Pancreas (tissue), 10 donors: ENCODE measurements at regions not wholly inside any gene's neighbourhood (a gene's known extent, or its start where the extent isn't known, plus 50 kb on each side); places are given as distances from the start of the nearest gene placed in this dataset.
"Not testable (repeated sequence)": the region's sequence is repeated elsewhere in the genome, so short reads cannot be mapped to it uniquely, and the experiment has no call there.

Experiments used
- ATAC-seq, 4 donors: fragments of 200-7000 bp; cut with Tn5 transposase; one replicate each; pipeline versions ENCODE4 v1.8.0 to v1.9.1; 2020; ENCODE audit warnings: mild to moderate bottlenecking in 4 of 4, moderate library complexity in 4 of 4
- DNase-seq, 6 donors: peaks; one replicate each; pipeline ENCODE4 v3.0.0-alpha.2; 2020
- FAIRE-seq: peaks from 2 replicates; lab custom pipeline; 2012; peaks lifted over from hg19 to GRCh38; lab: Jason Lieb, UNC
- H3K27ac ChIP-seq, 4 donors: fragments of 200-600 bp; sonication (generic); 1 replicate in 3 of 4; 2 replicates in 1 of 4; pipeline versions ENCODE4 v1.5.0 to v1.8.0; 2020
- H3K27me3 ChIP-seq, 4 donors: fragments of 200-600 bp; one replicate each; pipeline ENCODE4 v1.8.0; 2021
- H3K36me3 ChIP-seq, 3 donors: fragments of 200-600 bp; sonication (generic) in 1 of 3; one replicate each; pipeline versions ENCODE4 v1.5.0 to v1.8.0; 2020 to 2021
- H3K4me1 ChIP-seq, 3 donors: fragments of 200-600 bp; one replicate each; pipeline ENCODE4 v1.8.0; 2021
- H3K4me3 ChIP-seq, 4 donors: fragments of 200-600 bp; sonication (generic) in 2 of 4; one replicate each; pipeline versions ENCODE4 v1.5.0 to v1.8.0; 2020 to 2021
- H3K9me3 ChIP-seq, 4 donors: fragments of 200-600 bp; one replicate each; pipeline ENCODE4 v1.8.0; 2021
- CTCF ChIP-seq, 4 donors: fragments of 200-600 bp; sonication (generic) in 3 of 4; IDR thresholded peaks; one replicate each; pipeline versions ENCODE4 v1.5.0 to v1.8.0; 2021; ENCODE audit warnings: antibody characterized with exemption in 4 of 4
- WGBS, 2 donors: extraction: QIAGEN DNeasy Blood & Tissue Kit; methylation state at CpG; one replicate each; pipeline ENCODE4 v1.1.7; 2013; 5-methylcytosine and 5-hydroxymethylcytosine counted together
- intact Hi-C, 3 donors: fragments of 100-400 bp; cut with DNase I; formaldehyde crosslinking; loops; one replicate each; pipeline versions ENCODE4 v1.11.1 to v1.14.2; 2022
- donor health status: healthy with polysubstance abuse.
- donor health status: DM: no; HTN: no; CAD: no; lungs with moderate emphysema.
- donor health status: DM: no; HTN: no; CAD: no.
- donor health status: control.
- donor health status: control.
- donor health status: Bipolar disorder and iron deficiency.
- donor health status: DM: yes; HTN: yes; CAD: no.
- donor health status: DM: no; HTN: no; CAD: no.
- donor health status: DM: no; HTN: no; CAD: no.
- donor health status: DM: yes; HTN: yes; CAD: no.

GRCh38 chr5:12616093-12616492, 711.8 kb upstream of the CTNND2 start:
- H3K4me3 ChIP-seq: no peak overlapping the region
- H3K4me1 ChIP-seq: no peaks in the 10 kb centered on the region
- ATAC-seq: no peak
- TF ChIP-seq CTCF (IDR thresholded peaks at IDR 0.05): no peak
- no peaks in the 10 kb centered on the region for H3K36me3 ChIP-seq
- no peak for DNase-seq
- FAIRE-seq: no peak
- H3K27me3 ChIP-seq: no peaks in the 10 kb centered on the region
- H3K27ac ChIP-seq: no peak overlapping the region
- no peaks in the 10 kb centered on the region for H3K9me3 ChIP-seq
- intact Hi-C loops: no loop called here
- 55 to 68% methylated on average over 4 of the region's 4 CpGs for WGBS, 2 donors

- FAIRE-seq: no peak
- WGBS, 2 donors: 64 to 65% methylated on average over 3 of the region's 3 CpGs
- H3K4me3 ChIP-seq: no peak overlapping the region
- no peaks in the 10 kb centered on the region for H3K9me3 ChIP-seq
- ATAC-seq: no peak
- no peaks in the 10 kb centered on the region for H3K4me1 ChIP-seq
- intact Hi-C loops: no loop called here
- no peak overlapping the region for H3K27ac ChIP-seq
- H3K27me3 ChIP-seq: no peaks in the 10 kb centered on the region
- no peaks in the 10 kb centered on the region for H3K36me3 ChIP-seq
- no peak for DNase-seq
- no peak for TF ChIP-seq CTCF (IDR thresholded peaks at IDR 0.05)
Observed at GRCh38 chr5:12615141-12615820, 711.0 kb upstream of the CTNND2 start.

- Histone ChIP-seq H3K4me3 (no peak overlapping the region), H3K27ac (no peak overlapping the region), H3K27me3 (no peaks in the 10 kb centered on the region), H3K36me3 (no peaks in the 10 kb centered on the region), H3K4me1 (no peaks in the 10 kb centered on the region), H3K9me3 (no peaks in the 10 kb centered on the region)
- intact Hi-C loops: no loop called here
- DNase-seq (no peak), ATAC-seq (no peak), FAIRE-seq (no peak)
- WGBS, 2 donors: 32 to 41% methylated on average over 1 of the region's 1 CpG
- TF ChIP-seq CTCF (IDR thresholded peaks at IDR 0.05): no peak
Observed at GRCh38 chr5:12614608-12615007, 710.4 kb upstream of the CTNND2 start.

- DNase-seq (no peak), ATAC-seq (no peak), FAIRE-seq (no peak)
- Histone ChIP-seq H3K27ac (no peak overlapping the region), H3K4me1 (no peaks in the 10 kb centered on the region), H3K36me3 (no peaks in the 10 kb centered on the region), H3K9me3 (no peaks in the 10 kb centered on the region), H3K27me3 (no peaks in the 10 kb centered on the region), H3K4me3 (no peak overlapping the region)
- intact Hi-C loops: no loop called here
- no peak for TF ChIP-seq CTCF (IDR thresholded peaks at IDR 0.05)
Observed at GRCh38 chr5:12611132-12611531, 706.9 kb upstream of the CTNND2 start.

- H3K4me3 ChIP-seq, H3K36me3 ChIP-seq, intact Hi-C loops, H3K27ac ChIP-seq, FAIRE-seq, H3K4me1 ChIP-seq, H3K27me3 ChIP-seq, ATAC-seq, H3K9me3 ChIP-seq, DNase-seq: not testable (repeated sequence)
- WGBS, 2 donors: 37 to 48% methylated on average over 2 of the region's 2 CpGs
Observed at GRCh38 chr5:12607817-12608216, 703.6 kb upstream of the CTNND2 start.
